HG03108 (cell line): ENCODE measurements at regions not wholly inside any gene's neighbourhood (a gene's known extent, or its start where the extent isn't known, plus 50 kb on each side); places are given as distances from the start of the nearest gene placed in this dataset.

Experiments
- ATAC-seq: cut with Tn5 transposase; IDR thresholded peaks from one replicate; pipeline ENCODE4 v1.9.1; 2021; ENCODE audit warnings: moderate library complexity; ENCODE audit not compliant: unreplicated experiment

- ATAC-seq = no peak
Measured at GRCh38 chr11:10908215-10908951, 50.5 kb upstream of the ZBED5 start.
